Right renal cortex interstitium (tissue), 3 donors: ENCODE measurements at regions not wholly inside any gene's neighbourhood (a gene's known extent, or its start where the extent isn't known, plus 50 kb on each side); places are given as distances from the start of the nearest gene placed in this dataset.
"Not testable (repeated sequence)": the region's sequence is repeated elsewhere in the genome, so short reads cannot be mapped to it uniquely, and the experiment has no call there.

Experiments used
- DNase-seq, 3 donors: peaks; one replicate each; pipeline ENCODE4 v3.0.0-alpha.2; 2013; ENCODE audit warnings: low read depth in 3 of 3, low spot score in 2 of 3

GRCh38 chr21:14058566-14058965 lies 152.2 kb downstream of the LIPI start:
- DNase-seq = no peak

DNA sequence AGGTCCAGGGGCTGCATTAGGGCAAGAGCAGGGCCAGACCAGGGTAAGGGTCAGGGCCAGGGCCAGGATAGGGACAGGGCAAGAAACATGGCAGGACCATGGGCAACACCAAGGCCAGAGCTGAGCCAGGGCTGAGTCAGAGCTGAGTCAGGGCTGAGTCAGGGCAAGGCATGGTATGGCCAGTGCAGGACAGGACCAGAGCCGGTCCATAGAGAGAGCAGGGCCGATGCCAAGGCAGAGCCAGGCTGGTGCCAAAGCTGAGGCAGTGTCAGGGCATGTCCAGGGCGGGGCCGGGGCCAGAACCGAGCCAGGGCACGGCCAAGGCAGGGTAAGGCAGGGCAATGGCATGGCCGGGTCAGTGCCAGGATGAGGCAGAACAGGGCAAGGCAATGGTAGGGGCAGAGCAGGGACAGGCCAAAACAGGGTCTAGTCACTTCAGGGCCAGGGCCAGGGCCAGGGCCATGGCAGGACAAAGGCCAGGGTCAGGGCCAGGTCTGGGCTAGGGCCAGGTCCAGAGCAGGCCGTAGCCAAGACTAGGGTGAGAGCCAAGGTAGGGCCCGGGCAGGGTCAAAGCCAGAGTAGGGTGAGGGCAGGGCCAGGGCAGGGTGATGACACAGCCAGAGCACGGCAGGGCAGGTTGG lies 152.8 kb downstream of the LIPI start:
- not testable (repeated sequence) for DNase-seq

- no peak for DNase-seq
Measured at GRCh38 chr21:14057313-14057712, 153.4 kb downstream of the LIPI start.

DNA sequence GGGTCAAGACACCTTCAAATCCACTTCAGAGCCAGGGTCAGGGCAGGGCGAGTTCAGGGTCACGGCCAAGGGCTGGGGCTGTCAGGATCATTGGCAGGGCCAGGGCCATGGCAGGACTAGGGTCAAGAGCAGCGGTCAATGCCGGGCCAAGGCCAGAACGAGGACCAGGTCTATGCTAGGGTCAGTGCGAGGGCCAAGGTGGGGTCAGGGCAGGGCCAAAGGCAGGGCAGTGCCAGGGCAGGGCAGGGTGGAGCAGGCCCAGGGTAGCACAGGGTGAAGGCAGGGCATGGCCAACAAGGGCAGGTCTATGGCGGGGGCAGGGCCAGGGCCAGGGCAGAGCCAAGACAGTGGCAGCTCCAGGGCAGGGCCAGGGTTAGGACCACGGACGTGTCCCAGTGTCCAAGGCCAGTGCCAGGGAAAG lies 154.0 kb downstream of the LIPI start:
- DNase-seq = no peak

DNA sequence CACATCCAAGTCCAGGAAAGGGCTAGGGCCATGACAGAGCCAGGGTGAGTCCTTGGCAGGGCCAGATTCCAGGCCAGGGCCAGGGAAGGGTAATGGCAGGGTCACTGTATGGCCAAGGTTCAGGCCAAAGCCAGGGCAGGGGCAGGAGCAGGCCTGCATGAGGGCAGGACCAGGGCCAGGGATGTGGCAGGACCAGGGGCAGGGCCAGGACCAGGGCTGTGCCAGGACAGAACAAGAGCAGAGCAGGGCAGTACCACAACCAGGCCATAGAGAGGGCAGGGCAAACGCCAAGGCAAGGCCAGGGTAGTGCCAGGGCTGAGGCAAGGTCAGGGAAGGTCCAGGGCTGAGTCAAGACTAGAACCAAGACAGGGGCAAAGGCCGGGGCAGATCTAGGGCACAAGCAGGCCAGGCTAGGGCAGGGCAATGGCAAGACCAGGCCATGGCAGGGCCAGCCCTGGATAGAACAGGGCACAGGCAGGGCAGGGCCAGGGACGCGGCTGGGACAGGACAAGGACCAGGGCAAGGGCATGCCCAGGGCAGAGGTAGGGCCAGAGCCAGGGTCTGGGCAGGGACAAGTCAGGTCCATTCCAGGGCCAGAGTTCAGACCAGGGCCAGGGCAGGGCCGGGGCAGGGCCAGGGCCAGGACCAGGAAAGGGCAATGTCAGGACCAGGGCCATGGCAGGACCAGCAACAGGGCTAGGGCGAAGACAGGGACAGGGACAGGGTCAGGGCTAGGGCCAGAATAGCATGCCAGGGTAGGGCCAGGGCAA lies 154.8 kb downstream of the LIPI start:
- not testable (repeated sequence) for DNase-seq

DNA sequence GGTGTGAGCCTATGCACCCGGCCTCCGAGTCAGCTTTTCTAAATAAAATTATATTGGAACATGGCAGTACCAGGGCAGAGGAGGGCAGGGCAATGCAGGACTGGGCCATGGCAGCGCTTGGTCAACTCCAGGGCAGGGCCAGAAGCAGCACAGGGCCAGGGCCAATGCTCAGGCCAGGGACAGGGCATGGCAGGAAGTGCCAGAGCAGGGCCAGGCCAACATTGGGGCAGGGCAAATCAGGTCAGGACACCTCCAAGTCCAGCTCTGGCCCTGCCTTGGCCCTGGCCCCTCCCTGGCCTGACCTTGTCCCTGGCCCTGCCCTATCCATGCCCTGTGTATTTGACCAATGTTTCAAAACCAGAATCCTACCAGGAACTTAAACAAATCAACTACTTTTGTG lies 156.1 kb downstream of the LIPI start:
- DNase-seq = no peak

DNA sequence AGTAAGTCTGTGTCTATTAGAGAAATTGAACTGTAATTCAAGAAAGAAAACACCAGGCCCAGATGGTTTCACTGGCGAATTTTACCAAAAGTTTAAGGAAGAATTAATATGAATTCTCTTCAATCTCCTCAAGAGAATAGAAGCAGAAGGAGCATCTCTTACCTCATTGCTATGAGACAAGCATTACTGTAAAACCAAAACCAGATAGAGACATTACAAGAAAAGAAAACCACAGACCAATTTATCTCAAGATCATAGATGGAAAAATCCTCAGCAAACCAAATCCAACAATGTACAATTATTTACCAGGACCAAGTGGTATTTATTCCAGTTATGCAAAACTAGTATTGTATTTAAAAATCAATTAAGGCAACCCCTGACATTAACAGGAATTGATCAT lies 160.6 kb downstream of the LIPI start:
- no peak for DNase-seq

GRCh38 chr21:14046401-14046800 lies 164.4 kb downstream of the LIPI start:
- DNase-seq = no peak

- no peak for DNase-seq
Measured at GRCh38 chr21:14040386-14040785, 170.4 kb downstream of the LIPI start.

DNA sequence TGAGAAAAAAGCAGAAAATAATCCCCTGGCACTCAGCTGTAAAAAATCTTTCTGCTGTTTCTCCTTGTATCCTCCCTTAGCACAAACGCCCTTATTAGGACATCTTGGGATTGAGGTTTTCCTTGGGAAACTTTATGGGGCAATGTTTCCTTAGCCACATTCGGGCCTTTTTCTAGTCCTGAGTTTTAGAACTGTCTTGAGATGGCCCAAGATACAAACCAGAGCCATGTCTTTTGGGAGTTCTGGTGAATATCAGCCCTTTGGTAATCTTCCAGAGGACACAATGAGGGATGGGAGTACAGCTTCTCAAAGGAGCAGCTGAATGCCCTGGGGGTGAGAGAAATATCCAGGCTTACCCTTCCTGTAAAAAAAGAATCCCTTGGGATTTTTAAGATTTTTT lies 182.1 kb downstream of the LIPI start:
- not testable (repeated sequence) for DNase-seq

DNA sequence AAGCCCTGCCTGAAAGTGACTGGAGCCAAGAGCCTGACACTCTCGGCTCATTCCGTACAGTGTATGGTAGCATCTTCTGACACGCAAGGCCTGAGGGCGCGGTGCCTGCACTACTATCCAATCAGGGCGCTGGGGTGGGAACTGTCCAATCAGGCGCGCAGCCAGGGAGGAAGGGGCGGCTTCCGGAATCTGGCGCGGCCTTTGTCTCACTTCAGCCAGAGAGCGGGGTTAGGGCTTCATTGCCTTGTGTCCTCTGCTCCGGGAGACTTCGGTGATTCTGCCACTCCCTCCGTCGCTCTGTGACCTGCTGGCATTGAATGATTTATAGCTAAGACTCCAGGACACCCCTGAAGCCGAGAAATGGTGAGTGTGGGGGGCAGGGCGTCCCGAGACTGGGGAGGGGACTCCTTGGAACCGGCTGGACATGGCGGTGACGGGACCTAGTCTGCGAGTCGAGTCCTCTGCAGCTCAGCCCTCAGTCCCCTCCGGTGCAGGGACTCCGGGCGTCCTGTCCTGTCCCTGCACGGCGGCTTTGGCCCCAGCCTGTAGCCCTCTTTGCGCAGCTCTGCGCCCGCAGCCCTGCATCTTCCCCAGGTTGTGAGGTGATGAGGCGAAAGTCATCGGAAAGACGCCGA lies 183.4 kb downstream of the LIPI start:
- peak; percentile 40 to 71 (median 60) for DNase-seq

DNA sequence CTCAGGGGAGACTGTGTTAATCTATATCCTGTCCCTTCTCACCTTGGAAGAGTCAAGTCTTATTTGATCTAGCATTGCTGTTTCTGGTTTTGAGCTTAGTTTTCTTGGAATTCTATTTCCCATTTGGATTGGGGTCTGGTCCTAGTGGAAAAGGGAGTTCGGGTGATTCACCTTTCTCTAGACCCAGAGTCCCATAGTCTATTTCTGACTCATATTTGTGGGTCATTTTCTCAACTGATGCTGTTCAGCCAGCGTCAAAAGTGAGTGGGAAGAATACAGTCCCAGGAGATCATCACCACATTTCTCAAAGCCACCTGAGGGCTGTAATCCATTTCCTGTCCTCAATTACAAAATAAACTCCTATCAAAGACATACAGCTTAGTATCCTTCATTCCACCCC lies 190.6 kb downstream of the LIPI start:
- not testable (repeated sequence) for DNase-seq

DNA sequence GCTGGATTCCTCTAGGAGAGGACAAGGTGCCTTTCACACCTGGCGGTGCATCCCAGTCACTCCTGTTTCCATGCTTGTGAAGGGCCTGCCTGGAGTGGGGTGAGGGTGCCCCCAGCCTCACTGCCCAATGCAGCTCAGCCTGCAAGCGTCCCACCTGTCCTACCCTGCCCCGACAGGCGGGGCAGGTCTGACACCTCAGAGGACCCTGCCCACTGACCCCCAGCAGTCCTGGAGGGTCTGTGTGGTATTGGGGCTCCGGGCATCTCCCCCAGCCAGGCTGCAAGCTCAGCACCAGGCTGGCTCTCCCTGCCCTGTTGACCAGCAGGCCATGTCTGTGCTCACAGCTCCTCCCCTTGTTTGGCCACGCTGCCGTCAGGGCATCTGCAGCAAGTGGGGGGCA lies 194.9 kb downstream of the LIPI start:
- not testable (repeated sequence) for DNase-seq

DNA sequence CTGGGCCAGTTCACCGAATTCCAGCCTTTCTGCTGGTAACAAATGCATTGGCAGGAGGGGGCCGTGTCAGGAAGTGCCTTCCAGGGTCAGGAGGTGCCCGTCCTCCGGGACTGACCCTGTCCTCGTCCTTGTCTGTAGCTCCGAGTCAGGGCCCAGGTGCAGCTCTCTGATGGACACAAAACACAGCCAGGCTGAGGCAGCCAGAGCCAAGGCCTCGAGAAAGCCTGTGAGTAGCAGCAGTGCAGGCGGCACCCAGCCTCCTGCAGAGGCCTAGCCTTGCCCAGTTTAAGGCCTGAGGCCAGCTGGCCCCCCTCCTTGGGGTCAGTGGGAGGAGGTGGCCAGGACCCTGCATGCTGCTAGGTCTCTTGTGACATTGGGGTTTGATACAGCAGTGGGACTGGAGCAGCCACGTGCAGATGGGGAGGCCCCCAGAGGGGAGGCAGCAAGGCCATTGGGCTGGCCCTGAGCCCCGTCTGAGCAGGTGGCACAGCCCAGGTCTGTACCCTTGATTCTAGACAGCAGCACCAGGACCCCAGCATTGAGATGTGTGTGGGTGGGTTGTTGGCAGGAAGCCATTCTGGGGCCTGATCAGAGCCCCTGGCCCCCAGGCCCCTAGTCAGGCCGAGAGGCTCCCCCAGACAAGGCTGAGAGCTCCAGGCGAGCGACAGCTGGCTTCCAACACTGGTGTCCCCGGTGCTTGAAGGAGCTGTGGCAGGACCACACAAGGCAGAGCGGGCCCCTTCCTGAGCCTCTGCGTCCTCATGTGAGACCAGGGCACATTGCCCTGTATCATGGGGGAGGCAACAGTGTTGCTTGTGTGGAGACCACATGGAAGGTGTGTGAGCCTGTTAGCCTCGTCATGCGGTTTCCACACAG lies 196.9 kb downstream of the LIPI start:
- DNase-seq = not testable (repeated sequence)

DNA sequence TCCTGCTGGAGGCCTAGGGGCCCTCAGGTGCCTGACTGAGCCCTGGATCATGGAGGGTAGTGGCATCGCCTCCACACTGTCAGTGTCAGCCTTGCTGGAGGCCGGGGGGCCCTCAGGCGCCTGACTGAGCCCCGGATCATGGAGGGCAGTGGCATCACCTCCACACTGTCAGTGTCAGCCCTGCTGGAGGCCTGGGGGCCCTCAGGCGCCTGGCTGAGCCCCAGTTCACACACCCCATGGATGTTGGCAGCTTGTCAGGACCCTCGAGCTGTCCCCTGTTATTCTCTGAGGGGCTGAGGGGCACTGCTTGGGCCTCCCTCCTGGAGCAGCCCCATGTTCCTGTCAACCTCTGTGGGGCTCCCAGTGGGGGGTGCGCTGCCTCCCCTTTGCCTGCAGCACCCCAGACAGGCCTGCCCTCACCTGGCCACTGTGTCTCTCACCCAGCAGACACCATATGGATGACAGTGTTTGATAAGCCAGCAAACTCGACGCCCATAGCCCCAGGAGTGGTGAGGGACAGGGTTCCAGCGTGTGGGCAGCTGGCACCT lies 197.6 kb downstream of the LIPI start:
- DNase-seq = no peak

GRCh38 chr21:14012409-14012808 lies 198.3 kb downstream of the LIPI start:
- no peak for DNase-seq

GRCh38 chr21:14011751-14012150 lies 199.0 kb downstream of the LIPI start:
- DNase-seq = not testable (repeated sequence)

GRCh38 chr21:14011149-14011548 lies 199.6 kb downstream of the LIPI start:
- not testable (repeated sequence) for DNase-seq

DNA sequence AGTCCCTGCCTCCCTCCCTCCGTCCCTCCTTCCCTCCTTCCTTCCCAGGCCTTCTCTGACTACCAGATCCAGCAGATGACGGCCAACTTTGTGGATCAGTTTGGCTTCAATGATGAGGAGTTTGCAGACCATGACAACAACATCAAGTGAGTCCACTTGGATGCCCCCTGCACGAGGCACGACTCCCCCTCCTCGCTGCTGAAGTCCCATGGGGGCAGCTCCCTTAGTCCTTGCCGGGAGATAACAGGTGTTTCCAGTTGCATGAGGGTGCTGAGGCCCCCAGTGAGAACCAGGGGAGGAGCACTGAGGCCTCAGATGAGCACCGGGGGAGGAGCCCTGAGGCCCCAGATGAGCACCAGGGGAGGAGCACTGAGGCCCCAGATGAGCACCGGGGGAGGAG lies 200.0 kb downstream of the LIPI start:
- DNase-seq = no peak

GRCh38 chr21:14009990-14010389 lies 200.8 kb downstream of the LIPI start:
- DNase-seq = not testable (repeated sequence)
